Activated CD4-positive, alpha-beta memory T cell treated with anti-CD3 and anti-CD28 coated beads, Interleukin-2, amount 10 ng/mL, durations not matched to agents 7 days and 5 days (primary cell): ENCODE measurements at regions not wholly inside any gene's neighbourhood (a gene's known extent, or its start where the extent isn't known, plus 50 kb on each side); places are given as distances from the start of the nearest gene placed in this dataset.

Experiments used
- CTCF ChIA-PET: fragments of 350-600 bp; sonication (Branson Sonifier 250); formaldehyde crosslinking; loops from one replicate; lab custom pipeline; 2021; ENCODE audit warnings: antibody characterized with exemption, inconsistent platforms; lab: Charles Lee
- POLR2A ChIA-PET: fragments of 350-600 bp; sonication (Branson Sonifier 250); formaldehyde crosslinking; loops from one replicate; lab custom pipeline; 2021; ENCODE audit warnings: antibody characterized with exemption; lab: Charles Lee
- DNase-seq: peaks from one replicate; pipeline ENCODE4 v3.0.0-alpha.2; 2020
- H3K27ac Mint-ChIP-seq: one replicate; pipeline ENCODE4 v1.8.0; 2021; ENCODE audit warnings: mild to moderate bottlenecking, mixed read lengths
- H3K27me3 Mint-ChIP-seq: one replicate; pipeline ENCODE4 v1.8.0; 2021; ENCODE audit warnings: mixed read lengths
- H3K36me3 Mint-ChIP-seq: one replicate; pipeline ENCODE4 v1.8.0; 2021; ENCODE audit warnings: low read depth, mixed read lengths
- H3K4me1 Mint-ChIP-seq: one replicate; pipeline ENCODE4 v1.8.0; 2021; ENCODE audit warnings: mixed read lengths
- H3K4me3 Mint-ChIP-seq: one replicate; pipeline ENCODE4 v1.8.0; 2021; ENCODE audit warnings: mild to moderate bottlenecking, mixed read lengths
- H3K9me3 Mint-ChIP-seq: one replicate; pipeline ENCODE4 v1.8.0; 2021; ENCODE audit warnings: mixed read lengths

- CTCF ChIA-PET: interaction anchor here (0.7 kb wide), 1 partner anchor 140 kb away, joined by 3 read pairs; no protein-coding TSS in a partner anchor
- H3K27me3 Mint-ChIP-seq: no peaks in the 10 kb centered on the region
- H3K27ac Mint-ChIP-seq: no peak overlapping the region
- no peaks in the 10 kb centered on the region for H3K9me3 Mint-ChIP-seq
- H3K4me1 Mint-ChIP-seq: no peaks in the 10 kb centered on the region
- H3K36me3 Mint-ChIP-seq: no peaks in the 10 kb centered on the region
- POLR2A ChIA-PET: no interaction called here
- no peak for DNase-seq
- H3K4me3 Mint-ChIP-seq: no peak overlapping the region
Observed at GRCh38 chr13:47186471-47186870, 289.6 kb upstream of the HTR2A start.

- ChIA-PET CTCF (no interaction called here), POLR2A (no interaction called here)
- no peak for DNase-seq
- no peak overlapping the region for H3K4me3 Mint-ChIP-seq
- no peaks in the 10 kb centered on the region for H3K36me3 Mint-ChIP-seq
- H3K4me1 Mint-ChIP-seq: no peaks in the 10 kb centered on the region
- H3K27me3 Mint-ChIP-seq: no peaks in the 10 kb centered on the region
- no peaks in the 10 kb centered on the region for H3K9me3 Mint-ChIP-seq
- no peak overlapping the region for H3K27ac Mint-ChIP-seq
Observed at GRCh38 chr13:47184321-47184720, 287.5 kb upstream of the HTR2A start.

GRCh38 chr13:47179321-47179720 lies 282.5 kb upstream of the HTR2A start:
- no peak overlapping the region for H3K4me3 Mint-ChIP-seq
- no peaks in the 10 kb centered on the region for H3K36me3 Mint-ChIP-seq
- H3K27me3 Mint-ChIP-seq: no peaks in the 10 kb centered on the region
- H3K27ac Mint-ChIP-seq: no peak overlapping the region
- no peaks in the 10 kb centered on the region for H3K4me1 Mint-ChIP-seq
- no peak for DNase-seq
- ChIA-PET POLR2A (no interaction called here), CTCF (no interaction called here)
- no peaks in the 10 kb centered on the region for H3K9me3 Mint-ChIP-seq

- Mint-ChIP-seq H3K27ac (no peak overlapping the region), H3K4me1 (no peaks in the 10 kb centered on the region), H3K27me3 (peaks cover 2% of the 10 kb centered on the region), H3K4me3 (no peak overlapping the region), H3K36me3 (no peaks in the 10 kb centered on the region), H3K9me3 (no peaks in the 10 kb centered on the region)
- POLR2A ChIA-PET: no interaction called here
- CTCF ChIA-PET: no interaction called here
- DNase-seq: no peak
Observed at GRCh38 chr13:47178090-47178950, 281.5 kb upstream of the HTR2A start.

GRCh38 chr13:47175172-47175866 lies 278.5 kb upstream of the HTR2A start:
- no peaks in the 10 kb centered on the region for H3K9me3 Mint-ChIP-seq
- no peak for DNase-seq
- H3K4me3 Mint-ChIP-seq: no peak overlapping the region
- H3K27ac Mint-ChIP-seq: no peak overlapping the region
- CTCF ChIA-PET: no interaction called here
- no peaks in the 10 kb centered on the region for H3K4me1 Mint-ChIP-seq
- peaks cover 2% of the 10 kb centered on the region for H3K27me3 Mint-ChIP-seq
- H3K36me3 Mint-ChIP-seq: no peaks in the 10 kb centered on the region
- POLR2A ChIA-PET: no interaction called here

- POLR2A ChIA-PET: no interaction called here
- DNase-seq: no peak
- Mint-ChIP-seq H3K4me3 (no peak overlapping the region), H3K27ac (no peak overlapping the region), H3K36me3 (no peaks in the 10 kb centered on the region), H3K4me1 (no peaks in the 10 kb centered on the region), H3K9me3 (no peaks in the 10 kb centered on the region), H3K27me3 (peaks cover 2% of the 10 kb centered on the region)
- CTCF ChIA-PET: no interaction called here
Observed at GRCh38 chr13:47170971-47171370, 274.1 kb upstream of the HTR2A start.

- ChIA-PET CTCF (no interaction called here), POLR2A (no interaction called here)
- H3K27ac Mint-ChIP-seq: no peak overlapping the region
- DNase-seq: no peak
- no peaks in the 10 kb centered on the region for H3K27me3 Mint-ChIP-seq
- H3K4me1 Mint-ChIP-seq: no peaks in the 10 kb centered on the region
- no peaks in the 10 kb centered on the region for H3K36me3 Mint-ChIP-seq
- no peak overlapping the region for H3K4me3 Mint-ChIP-seq
- no peaks in the 10 kb centered on the region for H3K9me3 Mint-ChIP-seq
Observed at GRCh38 chr13:47168618-47169017, 271.8 kb upstream of the HTR2A start.

GRCh38 chr13:47168066-47168465 lies 271.2 kb upstream of the HTR2A start:
- H3K4me3 Mint-ChIP-seq: no peak overlapping the region
- POLR2A ChIA-PET: no interaction called here
- CTCF ChIA-PET: no interaction called here
- H3K36me3 Mint-ChIP-seq: no peaks in the 10 kb centered on the region
- no peaks in the 10 kb centered on the region for H3K9me3 Mint-ChIP-seq
- H3K27ac Mint-ChIP-seq: no peak overlapping the region
- DNase-seq: no peak
- H3K4me1 Mint-ChIP-seq: no peaks in the 10 kb centered on the region
- H3K27me3 Mint-ChIP-seq: no peaks in the 10 kb centered on the region

GRCh38 chr13:47166336-47166735 lies 269.5 kb upstream of the HTR2A start:
- CTCF ChIA-PET: no interaction called here
- H3K4me3 Mint-ChIP-seq: no peak overlapping the region
- no peak overlapping the region for H3K27ac Mint-ChIP-seq
- no peaks in the 10 kb centered on the region for H3K36me3 Mint-ChIP-seq
- H3K27me3 Mint-ChIP-seq: no peaks in the 10 kb centered on the region
- H3K4me1 Mint-ChIP-seq: no peaks in the 10 kb centered on the region
- POLR2A ChIA-PET: no interaction called here
- no peaks in the 10 kb centered on the region for H3K9me3 Mint-ChIP-seq
- no peak for DNase-seq

- Mint-ChIP-seq H3K36me3 (no peaks in the 10 kb centered on the region), H3K27me3 (no peaks in the 10 kb centered on the region), H3K27ac (no peak overlapping the region), H3K9me3 (peaks cover 7% of the 10 kb centered on the region), H3K4me1 (no peaks in the 10 kb centered on the region), H3K4me3 (no peak overlapping the region)
- ChIA-PET CTCF (no interaction called here), POLR2A (no interaction called here)
- no peak for DNase-seq
Observed at GRCh38 chr13:47159853-47160550, 263.1 kb upstream of the HTR2A start.

GRCh38 chr13:47158593-47158992 lies 261.7 kb upstream of the HTR2A start:
- CTCF ChIA-PET: no interaction called here
- POLR2A ChIA-PET: no interaction called here
- no peak overlapping the region for H3K27ac Mint-ChIP-seq

GRCh38 chr13:47148543-47148942 lies 251.7 kb upstream of the HTR2A start:
- ChIA-PET POLR2A (no interaction called here), CTCF (no interaction called here)
- Mint-ChIP-seq H3K9me3 (no peaks in the 10 kb centered on the region), H3K36me3 (no peaks in the 10 kb centered on the region), H3K4me3 (no peak overlapping the region), H3K27me3 (no peaks in the 10 kb centered on the region), H3K4me1 (no peaks in the 10 kb centered on the region), H3K27ac (no peak overlapping the region)
- no peak for DNase-seq

More at GRCh38 chr13:47158593-47158992, 261.7 kb upstream of the HTR2A start:
- DNase-seq: no peak
- Mint-ChIP-seq H3K27me3 (no peaks in the 10 kb centered on the region), H3K9me3 (peaks cover 7% of the 10 kb centered on the region), H3K36me3 (no peaks in the 10 kb centered on the region), H3K4me3 (no peak overlapping the region), H3K4me1 (no peaks in the 10 kb centered on the region)

- no peaks in the 10 kb centered on the region for H3K4me1 Mint-ChIP-seq
- H3K4me3 Mint-ChIP-seq: no peak overlapping the region
- CTCF ChIA-PET: no interaction called here
- H3K36me3 Mint-ChIP-seq: no peaks in the 10 kb centered on the region
- POLR2A ChIA-PET: no interaction called here
- no peaks in the 10 kb centered on the region for H3K27me3 Mint-ChIP-seq
- H3K9me3 Mint-ChIP-seq: no peaks in the 10 kb centered on the region
- no peak overlapping the region for H3K27ac Mint-ChIP-seq
- DNase-seq: no peak
Observed at GRCh38 chr13:47147812-47148119, 250.9 kb upstream of the HTR2A start.
